ENCODE measurements at regions not wholly inside any gene's neighbourhood (a gene's known extent, or its start where the extent isn't known, plus 50 kb on each side); places are given as distances from the start of the nearest gene placed in this dataset.
"Not testable (repeated sequence)": the region's sequence is repeated elsewhere in the genome, so short reads cannot be mapped to it uniquely, and the experiment has no call there.

DNA sequence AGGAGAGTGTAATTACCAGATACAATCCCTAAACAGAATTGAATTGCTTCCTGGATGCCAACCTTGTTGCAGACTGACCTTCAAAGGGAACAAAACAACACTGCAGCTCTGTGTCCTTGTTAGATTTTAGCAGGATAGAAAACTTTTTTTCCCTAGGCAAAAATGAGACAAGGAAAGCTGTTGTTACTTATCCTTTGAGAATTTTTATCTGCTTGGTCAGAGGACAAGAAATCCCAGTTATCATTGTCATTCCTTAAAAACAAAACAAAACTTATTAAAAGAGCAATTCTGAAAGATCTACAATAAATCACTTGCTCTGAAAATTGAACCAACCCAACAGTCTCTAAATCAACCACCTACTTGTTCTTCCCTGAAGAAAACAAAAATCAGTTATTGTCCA is 652.6 kb downstream of the REEP3 start:
- Histone ChIP-seq H3K36me3 (ENCODE audit: control insufficient read depth, insufficient read depth, low read length) (no peaks in the 10 kb centered on the region), H3K9ac (ENCODE audit: low read depth, low read length) (no peak overlapping the region), H3K27ac (ENCODE audit: low read depth, low read length) (no peak overlapping the region), H3K4me1 (ENCODE audit: control insufficient read depth, insufficient read depth, low read length) (no peaks in the 10 kb centered on the region), H3K4me3 (ENCODE audit: low read depth, low read length) (no peak overlapping the region), H3K27me3 (ENCODE audit: control insufficient read depth, insufficient read depth, low read length) (no peaks in the 10 kb centered on the region), H3K9me3 (ENCODE audit: control insufficient read depth, insufficient read depth, low read length) (no peaks in the 10 kb centered on the region)

DNA sequence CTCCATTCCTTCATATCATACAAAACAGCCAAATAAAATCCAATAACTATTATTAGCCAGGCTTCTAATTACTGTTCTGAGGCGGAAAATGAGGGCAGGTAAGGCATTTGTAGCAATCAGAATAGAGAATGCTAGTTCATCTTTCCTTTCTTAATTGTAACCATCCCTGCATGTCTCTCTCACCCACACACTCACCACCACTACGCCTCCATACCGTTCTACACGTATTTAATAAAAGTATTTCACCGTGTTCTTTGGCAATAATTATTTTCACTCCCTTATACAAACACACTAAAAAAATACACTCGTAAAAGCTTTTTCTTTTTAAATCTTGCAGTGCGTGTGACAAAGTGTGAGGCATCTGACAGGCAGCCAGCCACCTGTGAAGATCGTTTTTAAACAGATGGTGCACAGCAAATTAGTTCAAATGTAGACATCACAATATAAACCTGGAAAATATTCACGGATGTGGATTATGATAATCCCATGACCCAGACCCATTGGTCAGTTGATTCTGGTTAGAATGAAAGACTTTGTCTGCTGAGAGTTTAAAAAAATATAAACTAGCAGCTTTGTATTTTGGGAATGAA is 653.6 kb downstream of the REEP3 start:
- Histone ChIP-seq H3K27ac (ENCODE audit: low read depth, low read length) (no peak overlapping the region), H3K36me3 (ENCODE audit: control insufficient read depth, insufficient read depth, low read length) (no peaks in the 10 kb centered on the region), H3K4me1 (ENCODE audit: control insufficient read depth, insufficient read depth, low read length) (no peaks in the 10 kb centered on the region), H3K9me3 (ENCODE audit: control insufficient read depth, insufficient read depth, low read length) (no peaks in the 10 kb centered on the region), H3K4me3 (ENCODE audit: low read depth, low read length) (no peak overlapping the region), H3K27me3 (ENCODE audit: control insufficient read depth, insufficient read depth, low read length) (no peaks in the 10 kb centered on the region), H3K9ac (ENCODE audit: low read depth, low read length) (no peak overlapping the region)

DNA sequence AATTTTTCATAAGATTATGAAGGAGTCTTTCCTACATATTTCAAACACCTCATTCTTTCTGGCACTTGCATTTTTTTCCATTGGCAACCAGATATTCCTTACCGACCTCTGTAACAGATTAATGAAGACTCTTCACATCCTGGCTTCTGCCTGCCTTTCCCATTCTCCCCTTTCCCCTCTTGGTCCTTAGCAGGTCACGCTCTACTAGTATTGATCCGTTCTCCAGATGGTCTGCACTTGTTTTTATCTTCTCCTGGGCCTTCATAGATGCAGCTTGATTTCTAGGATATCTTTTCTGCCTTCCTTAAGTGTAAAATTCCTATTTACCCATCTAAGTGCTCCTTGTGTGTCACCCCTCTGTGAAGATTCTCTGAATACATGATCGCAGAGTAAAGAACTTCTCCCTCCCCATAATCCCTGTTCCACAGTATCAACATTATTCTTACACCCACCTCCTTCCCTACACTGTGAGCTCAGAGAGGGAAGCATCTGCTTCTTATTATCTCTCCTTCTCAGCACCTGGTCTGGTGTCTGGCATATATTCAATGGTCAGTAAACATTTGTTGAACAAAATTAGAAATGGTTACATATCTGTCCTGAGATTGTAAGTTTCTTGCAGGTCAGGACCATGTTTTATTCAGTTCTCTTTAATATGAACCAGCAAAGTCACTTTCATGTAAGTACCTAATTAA is 654.2 kb downstream of the REEP3 start:
- Histone ChIP-seq H3K9me3 (ENCODE audit: control insufficient read depth, insufficient read depth, low read length) (no peaks in the 10 kb centered on the region), H3K36me3 (ENCODE audit: control insufficient read depth, insufficient read depth, low read length) (no peaks in the 10 kb centered on the region), H3K27ac (ENCODE audit: low read depth, low read length) (no peak overlapping the region), H3K9ac (ENCODE audit: low read depth, low read length) (no peak overlapping the region), H3K4me1 (ENCODE audit: control insufficient read depth, insufficient read depth, low read length) (no peaks in the 10 kb centered on the region), H3K4me3 (ENCODE audit: low read depth, low read length) (no peak overlapping the region), H3K27me3 (ENCODE audit: control insufficient read depth, insufficient read depth, low read length) (no peaks in the 10 kb centered on the region)

DNA sequence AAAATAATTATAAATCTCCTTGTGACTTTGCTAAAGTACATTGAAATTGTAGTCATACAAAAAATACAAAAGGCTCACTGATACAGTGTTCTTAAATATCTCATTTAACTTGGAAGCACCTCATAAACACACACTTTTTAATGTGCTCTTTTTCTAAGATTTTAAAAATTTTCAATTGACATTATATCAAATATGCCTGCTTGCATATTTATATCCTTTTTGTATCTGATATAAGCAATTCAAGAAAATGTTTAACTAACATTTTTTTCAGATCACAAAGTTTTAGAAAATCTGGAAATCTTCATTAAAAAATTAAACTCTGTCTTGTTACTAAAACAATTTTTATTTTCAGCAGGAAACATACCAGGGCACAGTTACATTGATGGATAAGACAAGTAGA is 661.5 kb downstream of the REEP3 start:
- H3K9me3 ChIP-seq (ENCODE audit: control insufficient read depth, insufficient read depth, low read length): no peaks in the 10 kb centered on the region
- H3K27ac ChIP-seq (ENCODE audit: low read depth, low read length): no peak overlapping the region
- H3K36me3 ChIP-seq (ENCODE audit: control insufficient read depth, insufficient read depth, low read length): no peaks in the 10 kb centered on the region
- H3K27me3 ChIP-seq (ENCODE audit: control insufficient read depth, insufficient read depth, low read length): no peaks in the 10 kb centered on the region
- H3K9ac ChIP-seq (ENCODE audit: low read depth, low read length): no peak overlapping the region
- H3K4me3 ChIP-seq (ENCODE audit: low read depth, low read length): no peak overlapping the region
- no peaks in the 10 kb centered on the region for H3K4me1 ChIP-seq (ENCODE audit: control insufficient read depth, insufficient read depth, low read length)

DNA sequence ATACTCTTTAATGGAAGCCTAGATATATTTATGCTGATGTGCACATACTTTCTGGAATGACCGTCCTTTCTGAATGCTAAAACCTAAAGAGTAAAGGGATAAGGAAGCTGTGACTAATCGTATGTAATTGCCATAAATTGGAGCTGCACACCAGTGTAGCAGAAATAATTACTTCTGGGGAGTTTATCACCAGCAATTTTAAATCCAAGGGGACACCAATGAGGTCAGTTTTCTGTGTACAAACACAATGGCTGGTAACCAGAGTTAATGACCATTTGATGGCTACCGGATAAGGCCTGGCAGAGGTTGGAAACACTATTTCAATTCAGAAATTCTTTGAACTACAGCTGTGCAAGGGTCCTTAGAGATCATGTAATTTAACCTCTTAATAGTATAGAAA is 670.1 kb downstream of the REEP3 start:
- Histone ChIP-seq H3K9ac (ENCODE audit: low read depth, low read length) (no peak overlapping the region), H3K9me3 (ENCODE audit: control insufficient read depth, insufficient read depth, low read length) (no peaks in the 10 kb centered on the region), H3K27me3 (ENCODE audit: control insufficient read depth, insufficient read depth, low read length) (no peaks in the 10 kb centered on the region), H3K4me3 (ENCODE audit: low read depth, low read length) (no peak overlapping the region), H3K36me3 (ENCODE audit: control insufficient read depth, insufficient read depth, low read length) (no peaks in the 10 kb centered on the region), H3K27ac (ENCODE audit: low read depth, low read length) (no peak overlapping the region), H3K4me1 (ENCODE audit: control insufficient read depth, insufficient read depth, low read length) (no peaks in the 10 kb centered on the region)

DNA sequence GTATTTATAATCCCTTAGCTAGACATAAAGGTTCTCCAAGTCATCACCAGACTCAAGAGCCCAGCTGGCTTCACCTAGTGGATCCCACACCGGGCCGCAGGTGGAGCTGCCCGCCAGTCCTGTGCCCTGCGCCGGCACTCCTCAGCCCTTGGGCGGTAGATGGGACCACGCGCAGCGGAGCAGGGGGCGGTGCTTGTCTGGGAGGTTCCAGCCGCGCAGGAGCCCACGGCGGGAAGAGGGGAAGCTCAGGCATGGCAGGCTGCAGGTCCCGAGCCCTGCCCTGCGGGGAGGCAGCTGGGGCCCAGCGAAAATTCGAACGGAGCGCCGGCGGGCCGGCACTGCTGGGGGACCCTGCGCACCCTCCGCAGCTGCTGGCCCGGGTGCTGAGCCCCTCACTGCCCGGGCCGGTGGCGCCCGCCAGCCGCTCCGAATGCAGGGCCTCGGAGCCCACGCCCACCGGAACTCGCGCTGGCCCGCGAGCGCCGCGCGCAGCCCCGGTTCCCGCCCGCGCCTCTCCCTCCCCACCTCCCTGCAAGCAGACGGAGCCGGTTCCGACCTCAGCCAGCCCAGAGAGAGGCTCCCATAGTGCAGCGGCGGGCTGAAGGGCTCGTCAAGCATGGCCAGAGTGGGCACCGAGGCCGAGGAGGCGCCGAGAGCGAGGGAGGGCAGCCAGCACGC is 675.6 kb downstream of the REEP3 start:
- H3K9me3 ChIP-seq (ENCODE audit: control insufficient read depth, insufficient read depth, low read length): no peaks in the 10 kb centered on the region
- H3K4me1 ChIP-seq (ENCODE audit: control insufficient read depth, insufficient read depth, low read length): no peaks in the 10 kb centered on the region
- H3K36me3 ChIP-seq (ENCODE audit: control insufficient read depth, insufficient read depth, low read length): no peaks in the 10 kb centered on the region
- no peak overlapping the region for H3K9ac ChIP-seq (ENCODE audit: low read depth, low read length)
- H3K27ac ChIP-seq (ENCODE audit: low read depth, low read length): no peak overlapping the region
- no peaks in the 10 kb centered on the region for H3K27me3 ChIP-seq (ENCODE audit: control insufficient read depth, insufficient read depth, low read length)
- no peak overlapping the region for H3K4me3 ChIP-seq (ENCODE audit: low read depth, low read length)

DNA sequence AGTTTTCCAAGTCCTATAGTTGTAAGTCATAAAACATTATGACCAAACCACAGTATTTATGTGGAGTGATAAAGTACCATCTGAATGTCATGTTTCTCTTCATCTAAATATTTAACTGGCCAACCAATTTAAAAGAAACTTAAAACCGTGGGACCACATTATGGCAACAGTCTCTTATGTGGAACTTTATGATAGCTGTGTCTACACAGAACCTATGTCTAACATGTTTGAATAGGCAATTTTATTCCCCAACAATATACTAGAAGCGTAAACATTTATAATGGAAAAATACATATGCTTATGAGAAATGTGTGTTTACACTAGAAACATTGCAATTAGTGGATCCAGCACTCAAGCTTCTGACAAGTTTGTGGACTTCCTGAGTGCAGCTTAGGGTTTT is 680.7 kb downstream of the REEP3 start:
- Histone ChIP-seq H3K27me3 (ENCODE audit: control insufficient read depth, insufficient read depth, low read length) (no peaks in the 10 kb centered on the region), H3K36me3 (ENCODE audit: control insufficient read depth, insufficient read depth, low read length) (no peaks in the 10 kb centered on the region), H3K9ac (ENCODE audit: low read depth, low read length) (no peak overlapping the region), H3K27ac (ENCODE audit: low read depth, low read length) (no peak overlapping the region), H3K4me1 (ENCODE audit: control insufficient read depth, insufficient read depth, low read length) (no peaks in the 10 kb centered on the region), H3K4me3 (ENCODE audit: low read depth, low read length) (no peak overlapping the region), H3K9me3 (ENCODE audit: control insufficient read depth, insufficient read depth, low read length) (no peaks in the 10 kb centered on the region)

DNA sequence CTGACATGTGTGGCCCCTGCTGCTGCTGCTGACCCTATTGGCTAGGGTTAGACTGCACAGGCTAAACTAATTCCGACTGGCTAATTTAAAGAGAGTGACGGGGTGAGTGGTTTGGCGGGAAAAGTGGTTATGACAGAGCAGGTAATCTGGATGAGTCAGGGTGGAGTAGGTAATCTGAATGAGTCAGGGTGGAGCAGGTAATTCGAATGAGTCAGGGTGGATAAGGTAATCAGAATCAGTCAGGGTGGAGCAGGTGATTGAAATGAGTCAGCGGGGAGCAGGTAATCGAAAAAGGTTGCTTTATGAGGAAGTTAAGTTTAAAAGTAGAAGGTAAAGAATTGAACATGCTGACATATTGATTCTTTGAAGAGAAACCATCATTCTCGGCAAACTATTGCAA is 683.3 kb downstream of the REEP3 start:
- H3K4me1 ChIP-seq (ENCODE audit: control insufficient read depth, insufficient read depth, low read length); H3K4me3 ChIP-seq (ENCODE audit: low read depth, low read length); H3K27ac ChIP-seq (ENCODE audit: low read depth, low read length); H3K27me3 ChIP-seq (ENCODE audit: control insufficient read depth, insufficient read depth, low read length); H3K9me3 ChIP-seq (ENCODE audit: control insufficient read depth, insufficient read depth, low read length); H3K9ac ChIP-seq (ENCODE audit: low read depth, low read length); H3K36me3 ChIP-seq (ENCODE audit: control insufficient read depth, insufficient read depth, low read length): not testable (repeated sequence)

DNA sequence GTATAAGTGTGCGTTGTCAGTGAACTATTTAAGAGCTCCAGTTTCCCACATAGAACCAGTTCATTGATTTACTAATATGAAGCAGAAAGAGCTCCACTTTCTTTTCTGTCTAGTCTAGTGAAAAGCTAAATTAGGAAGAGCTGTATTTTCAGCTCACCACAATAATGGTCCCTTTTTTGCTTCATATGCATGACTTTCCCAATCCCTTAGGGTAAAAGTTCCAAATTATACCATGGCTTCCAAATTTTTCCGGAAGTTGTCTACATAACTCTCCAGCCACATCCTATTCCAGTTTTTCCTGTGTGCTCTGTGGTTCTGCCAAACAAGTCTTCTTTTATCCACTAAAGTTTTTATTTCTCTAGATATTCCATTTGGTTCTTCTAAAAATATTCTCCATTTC is 685.2 kb downstream of the REEP3 start:
- no peaks in the 10 kb centered on the region for H3K4me1 ChIP-seq (ENCODE audit: control insufficient read depth, insufficient read depth, low read length)
- H3K9me3 ChIP-seq (ENCODE audit: control insufficient read depth, insufficient read depth, low read length): peaks cover 5% of the 10 kb centered on the region; the same call in 1 of the 2 replicates
- H3K27me3 ChIP-seq (ENCODE audit: control insufficient read depth, insufficient read depth, low read length): no peaks in the 10 kb centered on the region
- H3K27ac ChIP-seq (ENCODE audit: low read depth, low read length): no peak overlapping the region
- no peak overlapping the region for H3K9ac ChIP-seq (ENCODE audit: low read depth, low read length)
- no peak overlapping the region for H3K4me3 ChIP-seq (ENCODE audit: low read depth, low read length)
- H3K36me3 ChIP-seq (ENCODE audit: control insufficient read depth, insufficient read depth, low read length): no peaks in the 10 kb centered on the region

DNA sequence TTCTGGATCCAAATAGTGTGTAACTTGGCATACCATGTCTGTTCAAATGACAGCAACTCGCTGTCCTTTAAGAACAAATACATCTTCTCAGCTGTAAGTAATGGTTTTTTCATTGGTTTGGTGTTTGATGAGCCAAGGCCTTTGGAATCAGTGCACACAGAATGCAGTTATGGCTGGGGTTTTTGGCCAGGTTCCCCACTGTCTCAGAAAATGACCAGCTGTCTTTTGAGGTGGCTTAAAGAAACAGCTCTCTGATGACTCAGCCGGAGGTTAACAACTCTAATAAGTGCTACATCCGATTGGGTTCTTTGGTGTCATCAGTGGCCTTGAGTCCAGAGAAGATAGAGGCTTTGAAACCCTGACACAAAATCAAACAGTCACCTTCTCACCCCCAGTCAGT is 688.4 kb downstream of the REEP3 start:
- H3K27me3 ChIP-seq (ENCODE audit: control insufficient read depth, insufficient read depth, low read length): no peaks in the 10 kb centered on the region
- no peak overlapping the region for H3K9ac ChIP-seq (ENCODE audit: low read depth, low read length)
- H3K9me3 ChIP-seq (ENCODE audit: control insufficient read depth, insufficient read depth, low read length): peaks cover 5% of the 10 kb centered on the region; the same call in 1 of the 2 replicates
- no peak overlapping the region for H3K4me3 ChIP-seq (ENCODE audit: low read depth, low read length)
- H3K4me1 ChIP-seq (ENCODE audit: control insufficient read depth, insufficient read depth, low read length): no peaks in the 10 kb centered on the region
- H3K36me3 ChIP-seq (ENCODE audit: control insufficient read depth, insufficient read depth, low read length): no peaks in the 10 kb centered on the region
- H3K27ac ChIP-seq (ENCODE audit: low read depth, low read length): no peak overlapping the region

DNA sequence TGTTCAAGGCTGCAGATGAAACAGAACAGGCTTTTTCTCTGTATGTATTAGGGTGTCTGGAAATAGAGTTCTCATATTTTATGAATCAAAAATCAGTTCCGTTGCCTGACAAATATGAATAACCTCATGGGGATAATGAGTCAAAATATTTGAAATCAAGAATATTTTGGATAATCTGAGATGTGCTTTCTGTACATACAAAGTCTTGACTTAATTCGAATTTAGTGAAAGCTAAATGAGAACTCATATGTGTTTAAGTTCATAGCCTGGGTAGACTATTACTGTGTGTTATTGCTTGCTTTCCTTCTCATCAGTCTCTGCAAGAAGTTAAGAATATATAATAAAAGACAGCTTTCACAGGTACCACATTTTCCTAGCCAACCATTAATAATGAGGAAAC is 689.0 kb downstream of the REEP3 start:
- H3K9me3 ChIP-seq (ENCODE audit: control insufficient read depth, insufficient read depth, low read length): peaks cover 5% of the 10 kb centered on the region; the same call in 1 of the 2 replicates
- no peak overlapping the region for H3K4me3 ChIP-seq (ENCODE audit: low read depth, low read length)
- no peaks in the 10 kb centered on the region for H3K4me1 ChIP-seq (ENCODE audit: control insufficient read depth, insufficient read depth, low read length)
- H3K27me3 ChIP-seq (ENCODE audit: control insufficient read depth, insufficient read depth, low read length): no peaks in the 10 kb centered on the region
- no peaks in the 10 kb centered on the region for H3K36me3 ChIP-seq (ENCODE audit: control insufficient read depth, insufficient read depth, low read length)
- H3K9ac ChIP-seq (ENCODE audit: low read depth, low read length): no peak overlapping the region
- no peak overlapping the region for H3K27ac ChIP-seq (ENCODE audit: low read depth, low read length)
